Hematopoietic multipotent progenitor cell treated with erythropoietin and hydrocortisone succinate and interleukin-3 and kit ligand, for 8 days (in vitro differentiated cells): ENCODE measurements at regions not wholly inside any gene's neighbourhood (a gene's known extent, or its start where the extent isn't known, plus 50 kb on each side); places are given as distances from the start of the nearest gene placed in this dataset.

Experiments
- DNase-seq: peaks from one replicate; pipeline ENCODE4 v3.0.0-alpha.2; 2015

DNA sequence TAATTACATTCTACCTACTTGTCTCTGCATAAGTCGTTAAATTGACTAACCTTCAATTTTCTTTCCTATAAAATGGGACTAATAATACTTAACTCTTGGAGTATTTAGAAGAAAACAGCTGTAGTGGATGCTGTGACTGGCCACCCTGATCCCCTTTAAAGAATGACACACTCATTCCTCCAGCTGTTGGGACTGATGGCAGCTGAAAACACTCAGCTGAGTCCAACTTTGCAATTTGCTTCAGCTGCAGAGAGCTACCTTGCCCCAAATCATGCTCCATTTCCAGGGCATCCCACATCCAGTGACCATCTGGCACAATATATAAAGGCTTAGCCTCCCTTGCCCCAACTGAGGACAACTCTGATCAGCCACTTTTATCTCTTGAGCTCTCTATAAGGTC is 89.1 kb downstream of the MID1IP1 start:
- no peak for DNase-seq

DNA sequence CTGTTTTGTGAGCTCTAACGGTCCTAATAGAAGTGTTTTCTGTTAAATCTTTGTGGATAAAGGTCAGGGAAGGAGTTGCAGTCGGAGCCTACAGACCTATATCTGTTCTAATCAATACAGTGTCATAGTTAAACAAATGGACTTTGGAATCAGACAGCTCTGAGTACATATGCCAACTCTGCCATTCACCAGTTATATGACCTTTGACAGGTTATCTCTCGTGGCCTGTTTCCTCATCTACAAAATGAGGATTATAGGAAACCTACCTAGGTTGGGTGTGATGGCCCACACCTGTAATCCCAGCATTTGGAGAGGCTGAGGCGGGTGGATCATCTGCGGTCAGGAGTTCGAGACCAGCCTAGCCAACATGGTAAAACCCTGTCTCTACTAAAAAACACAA is 89.7 kb downstream of the MID1IP1 start:
- DNase-seq = no peak

DNA sequence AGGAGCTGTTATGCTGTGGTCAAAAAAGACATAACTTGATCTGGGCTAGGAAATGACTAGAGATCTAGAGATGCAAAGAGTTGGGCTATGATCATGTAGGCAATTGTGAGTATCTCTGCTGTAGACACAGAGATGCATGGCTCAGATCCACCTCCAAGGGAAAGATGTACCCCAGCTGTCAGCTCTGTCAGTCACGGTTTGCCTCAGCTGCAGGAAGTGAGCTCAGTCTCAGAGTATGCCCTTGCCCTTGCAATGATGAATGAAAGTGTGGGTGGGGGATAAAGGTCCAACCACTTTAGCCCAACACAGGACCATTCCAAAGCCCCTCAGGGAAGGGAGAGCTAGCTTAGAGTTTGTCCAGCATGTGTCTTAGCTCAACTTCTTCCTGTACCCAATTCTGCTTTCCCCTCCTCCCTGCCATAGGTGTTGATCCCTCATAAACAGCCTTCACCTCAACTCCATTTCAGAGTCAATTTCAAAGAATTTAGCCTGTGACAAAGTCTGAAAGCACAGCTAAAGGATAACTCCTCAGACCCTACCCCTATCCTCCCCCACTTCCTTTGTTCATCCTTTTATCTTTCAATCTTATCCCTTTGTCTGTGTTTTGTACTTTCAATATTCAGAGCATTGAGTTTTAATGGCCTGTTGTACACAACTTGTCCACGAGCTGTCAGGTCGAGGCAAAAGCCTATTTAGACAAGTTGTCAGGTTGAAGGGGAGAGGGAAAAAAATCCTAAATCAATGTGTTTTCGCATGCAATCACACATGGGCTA is 90.6 kb downstream of the MID1IP1 start:
- DNase-seq = no peak

DNA sequence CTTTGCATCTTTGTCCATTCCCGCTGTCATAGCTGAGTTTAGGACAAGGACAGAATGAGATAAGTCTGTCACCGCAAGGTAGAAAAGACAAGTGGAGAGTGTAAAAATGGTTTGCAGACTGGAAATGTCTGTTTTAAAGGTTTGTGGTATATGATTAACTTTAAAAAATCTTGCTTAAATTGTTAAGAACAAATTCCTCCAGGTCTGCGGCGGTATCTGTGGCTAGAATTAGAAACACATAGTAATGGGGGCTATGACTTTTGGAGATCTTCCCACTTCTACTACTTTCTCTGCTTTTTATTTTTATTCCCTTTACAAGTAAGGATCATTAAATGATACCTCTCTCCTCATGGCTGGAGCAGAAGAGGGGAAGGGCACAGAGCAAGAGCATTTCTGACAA is 92.2 kb downstream of the MID1IP1 start:
- no peak for DNase-seq

DNA sequence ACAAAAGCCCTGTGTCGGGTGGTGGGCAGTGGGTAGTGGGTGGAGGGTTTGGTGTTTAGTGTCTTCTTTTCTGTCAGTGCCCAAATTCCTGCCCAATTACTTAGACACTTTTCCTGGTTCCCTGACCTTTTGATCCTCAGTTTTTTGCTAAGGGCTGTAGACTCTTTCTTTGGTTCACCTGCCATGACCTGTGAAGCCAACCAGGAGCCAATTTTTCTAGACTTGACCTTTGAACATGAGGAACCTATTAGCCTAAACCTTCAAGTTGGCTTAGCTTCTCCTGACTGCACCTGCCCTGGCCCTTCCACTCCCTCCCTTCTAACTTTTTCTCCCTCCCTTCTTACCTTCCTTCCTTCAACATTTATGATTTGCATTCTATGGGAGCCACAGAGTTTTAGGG is 94.5 kb downstream of the MID1IP1 start:
- DNase-seq = no peak

DNA sequence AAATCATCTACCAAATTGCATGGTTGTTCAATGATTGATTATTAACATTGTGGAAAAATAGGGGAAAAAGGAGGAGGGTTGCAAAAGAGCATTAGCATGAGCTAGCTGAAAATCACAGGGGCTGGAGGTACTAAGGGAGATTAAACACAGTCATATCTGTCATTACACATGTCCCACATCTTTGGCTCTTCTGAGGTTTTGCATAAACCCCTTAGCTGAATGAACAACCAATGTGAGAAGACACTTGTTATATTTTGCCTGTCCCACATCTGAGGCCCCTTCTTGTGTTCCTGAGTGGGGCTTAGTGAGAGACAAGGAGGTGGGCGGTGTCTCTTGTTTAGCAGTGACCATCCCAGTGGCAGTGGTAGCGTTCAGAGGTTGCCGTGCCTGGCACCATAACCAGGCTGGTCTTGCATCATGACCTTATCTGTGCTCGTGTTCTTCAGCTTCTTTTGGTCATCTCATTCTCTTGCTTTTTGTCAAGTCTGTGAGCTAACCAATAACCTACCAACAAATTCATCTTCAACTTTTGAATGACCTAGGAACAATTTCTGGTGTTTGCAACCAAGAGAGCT is 95.6 kb downstream of the MID1IP1 start:
- DNase-seq = no peak

DNA sequence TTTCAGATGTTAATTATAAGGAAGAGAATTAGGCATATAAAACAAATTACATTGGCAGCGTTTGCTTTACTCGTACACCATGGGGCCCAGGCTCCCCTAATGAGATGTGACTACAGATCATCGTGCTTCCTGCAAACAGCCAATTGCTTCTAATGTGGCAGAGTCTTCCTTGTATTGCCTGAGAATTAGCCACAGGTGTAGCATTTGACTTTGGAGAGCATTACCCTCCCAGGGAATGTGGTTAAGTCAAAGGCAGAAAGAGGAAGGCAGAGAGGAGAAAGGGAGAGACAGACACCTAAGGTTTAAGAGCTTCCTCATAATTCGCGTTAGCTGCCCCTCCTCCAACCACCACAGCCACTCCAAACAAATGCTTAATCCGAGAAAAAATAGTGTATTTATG is 97.0 kb downstream of the MID1IP1 start:
- DNase-seq = no peak

DNA sequence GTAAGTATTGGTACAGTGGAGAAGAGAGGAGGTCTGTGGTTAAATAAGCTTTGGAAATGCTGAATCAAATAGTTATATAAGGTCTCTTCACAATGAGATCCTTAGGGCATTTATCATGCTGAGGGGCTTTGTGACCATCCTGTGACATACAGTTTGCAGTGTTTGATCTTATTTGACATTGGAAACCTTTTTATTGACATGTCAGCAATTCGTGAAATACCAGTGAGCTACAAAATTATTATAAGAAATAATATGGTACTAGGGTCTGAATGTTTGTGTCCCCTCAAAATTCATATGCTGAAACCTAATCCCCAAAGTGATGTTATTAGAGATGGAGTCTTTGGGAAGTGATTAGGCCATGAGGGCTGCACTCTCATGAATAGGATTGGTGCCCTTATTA is 98.4 kb downstream of the MID1IP1 start:
- no peak for DNase-seq

DNA sequence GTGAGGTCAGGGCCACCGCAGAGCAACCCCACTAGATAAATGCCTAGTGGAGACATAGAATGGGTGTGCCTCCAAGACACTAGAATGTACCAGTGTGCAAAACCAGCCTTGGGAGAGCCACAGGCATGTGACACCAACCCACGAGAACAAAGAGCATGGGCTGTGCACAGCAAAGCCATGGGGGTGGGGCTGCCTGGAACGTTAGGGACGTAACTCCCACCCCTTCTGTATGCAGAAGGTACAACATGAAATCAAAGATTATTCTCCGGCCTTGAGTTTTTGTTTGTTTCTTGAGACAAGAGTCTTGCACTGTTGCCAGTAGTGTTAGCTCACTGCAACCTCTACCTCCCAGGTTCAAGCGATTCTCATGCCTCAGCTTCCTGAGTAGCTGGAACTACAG is 99.5 kb downstream of the MID1IP1 start:
- no peak for DNase-seq

DNA sequence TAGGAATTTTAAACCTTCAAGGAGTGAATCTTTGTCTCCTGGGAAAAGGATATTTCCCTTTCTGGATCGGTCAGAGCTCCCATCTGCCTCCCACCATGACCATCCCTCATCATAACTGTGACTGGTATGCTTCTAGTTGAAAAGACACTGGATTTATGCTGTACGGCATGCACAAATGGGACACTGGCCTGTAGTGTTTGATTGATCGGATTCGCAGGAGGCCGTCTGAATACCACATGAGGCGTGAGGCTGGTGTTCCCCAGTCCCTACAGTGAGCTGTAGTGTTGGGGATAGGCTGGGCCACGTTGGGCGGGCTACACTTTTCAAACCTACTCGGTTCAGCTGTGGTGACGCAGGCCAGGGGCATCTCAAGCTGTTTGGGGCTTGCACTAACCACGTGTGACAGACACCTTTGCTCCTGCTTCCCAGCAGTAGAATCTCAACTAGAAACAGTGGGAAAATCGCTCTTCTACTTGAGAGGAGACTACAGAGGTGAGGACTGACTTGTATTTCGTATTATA is 101.8 kb downstream of the MID1IP1 start:
- no peak for DNase-seq

DNA sequence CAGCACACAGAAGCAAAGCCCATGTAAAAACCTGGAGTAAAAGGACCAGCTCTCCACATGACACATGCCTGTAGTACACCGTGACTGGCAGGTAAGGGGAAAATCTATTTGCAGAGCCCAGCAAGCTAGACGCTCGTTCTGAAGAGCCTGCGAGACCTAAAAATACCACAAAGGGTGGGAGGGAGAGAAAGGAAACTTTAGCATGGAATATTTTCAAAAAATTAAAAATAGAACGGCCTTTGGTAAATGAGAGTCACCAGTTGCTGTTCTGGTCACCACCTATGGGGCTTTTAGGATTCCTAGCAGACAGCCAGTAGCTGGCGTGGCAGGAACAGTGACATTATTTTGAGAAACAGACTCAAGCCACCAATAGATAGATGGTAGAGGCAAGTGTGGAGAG is 115.5 kb downstream of the MID1IP1 start:
- no peak for DNase-seq

DNA sequence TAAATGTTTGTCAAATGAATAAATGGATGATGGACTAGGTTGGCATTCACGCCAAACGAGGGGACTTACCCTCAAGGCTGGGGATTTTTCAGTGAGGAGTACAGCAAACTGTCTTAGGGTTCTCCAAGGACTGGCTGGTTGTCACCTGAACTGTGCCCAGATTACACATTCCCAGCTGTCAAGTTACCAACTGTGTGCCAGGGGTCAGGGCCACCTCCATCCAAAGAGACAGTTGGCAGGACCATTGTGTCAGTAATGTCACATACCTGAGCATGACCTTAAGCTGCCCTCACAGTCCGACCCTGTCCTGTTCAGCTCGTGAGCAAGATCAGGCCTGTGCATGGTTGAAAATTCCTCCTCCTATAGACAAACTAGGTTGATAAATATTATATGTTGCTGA is 116.7 kb downstream of the MID1IP1 start:
- DNase-seq = no peak

DNA sequence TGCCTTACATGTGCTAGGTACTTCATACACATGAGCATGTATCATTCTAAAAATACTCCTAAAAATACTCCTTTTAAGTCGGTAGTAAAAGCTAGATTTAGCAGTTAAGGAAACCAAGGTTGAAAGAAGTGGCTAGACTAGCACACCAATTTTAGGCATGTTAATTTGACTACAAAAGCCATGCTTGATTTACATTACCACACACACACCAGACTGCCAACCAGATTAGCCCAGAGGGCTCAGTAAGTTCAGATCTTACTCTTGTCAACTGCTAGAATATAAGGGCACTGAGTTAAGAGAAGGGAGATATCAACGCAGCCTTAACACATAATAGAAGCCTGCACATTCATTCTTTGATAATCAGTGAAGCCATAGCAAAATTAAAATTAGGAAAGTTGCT is 117.9 kb downstream of the MID1IP1 start:
- no peak for DNase-seq

DNA sequence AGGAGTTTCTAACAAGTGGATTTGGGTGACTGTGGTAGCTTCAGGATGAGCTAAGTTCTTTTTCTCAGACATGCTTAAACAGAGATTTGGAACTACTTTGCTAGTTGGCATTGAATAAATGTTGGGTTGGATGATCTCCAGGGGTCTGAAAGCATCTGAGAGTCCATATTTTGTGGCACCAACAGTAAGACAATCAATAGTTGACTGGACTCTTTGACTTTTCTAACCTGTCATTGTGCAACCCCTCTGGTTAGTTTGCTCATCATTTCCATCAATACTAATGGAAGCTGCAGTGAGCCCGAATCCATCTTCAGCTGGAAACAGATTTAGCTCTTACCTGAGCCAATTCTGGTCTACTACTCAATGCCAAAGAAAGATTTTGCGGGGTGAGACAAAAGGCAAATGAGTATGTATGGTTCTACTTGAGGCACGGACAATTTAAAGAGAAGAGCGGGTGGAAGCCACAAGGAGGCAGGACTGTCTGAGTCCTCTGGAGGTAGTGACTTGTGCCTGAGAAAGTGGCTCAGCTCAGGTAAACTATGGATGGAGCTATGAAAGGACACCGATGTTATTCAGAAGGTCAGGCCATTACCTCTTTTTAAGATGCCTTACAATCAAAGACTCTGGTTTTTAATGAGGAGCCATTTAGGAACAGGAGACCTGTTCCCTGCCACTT is 118.7 kb downstream of the MID1IP1 start:
- no peak for DNase-seq

DNA sequence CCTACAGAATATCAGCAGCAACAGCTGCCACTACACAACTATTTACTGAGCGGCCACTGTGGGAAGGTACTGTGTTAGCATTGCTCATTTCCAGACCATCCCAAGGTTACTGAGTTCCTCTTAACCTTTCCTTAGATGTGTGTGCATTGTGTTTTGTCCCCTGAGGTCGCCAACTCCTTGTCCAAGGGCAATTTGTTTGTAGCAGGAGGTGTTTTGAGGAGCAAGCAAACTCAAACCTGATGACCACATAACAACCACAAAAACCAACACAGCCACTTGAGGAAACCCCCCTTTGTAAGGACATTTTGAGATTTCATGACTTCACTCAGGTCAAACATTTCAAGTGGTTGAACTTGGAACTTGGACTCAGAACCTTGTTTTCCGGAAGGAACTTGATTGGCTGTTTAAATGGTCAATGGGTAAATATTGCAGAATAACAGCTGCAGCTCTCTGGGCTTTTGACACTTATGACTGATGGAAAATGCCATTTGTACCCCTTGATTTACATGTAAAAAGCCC is 122.3 kb downstream of the MID1IP1 start:
- DNase-seq = no peak

DNA sequence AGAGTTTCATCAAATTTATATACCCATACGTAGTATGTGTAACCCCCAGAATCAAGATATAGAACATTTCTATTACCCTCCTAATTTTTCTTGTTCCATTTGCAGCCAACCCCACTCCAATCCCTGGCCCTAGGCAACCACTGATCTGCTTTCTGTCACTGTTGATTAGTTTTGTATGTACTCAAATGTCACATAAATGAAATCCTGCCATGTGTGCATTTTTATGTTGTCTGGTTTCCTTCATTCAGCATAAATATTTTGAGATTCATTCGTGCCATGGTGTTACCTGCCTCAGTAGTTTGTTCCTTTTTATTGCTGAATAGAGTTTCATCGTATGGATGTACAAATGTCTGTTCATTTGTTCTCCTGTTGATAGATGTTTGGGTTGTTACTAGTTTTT is 126.3 kb downstream of the MID1IP1 start:
- DNase-seq = no peak

DNA sequence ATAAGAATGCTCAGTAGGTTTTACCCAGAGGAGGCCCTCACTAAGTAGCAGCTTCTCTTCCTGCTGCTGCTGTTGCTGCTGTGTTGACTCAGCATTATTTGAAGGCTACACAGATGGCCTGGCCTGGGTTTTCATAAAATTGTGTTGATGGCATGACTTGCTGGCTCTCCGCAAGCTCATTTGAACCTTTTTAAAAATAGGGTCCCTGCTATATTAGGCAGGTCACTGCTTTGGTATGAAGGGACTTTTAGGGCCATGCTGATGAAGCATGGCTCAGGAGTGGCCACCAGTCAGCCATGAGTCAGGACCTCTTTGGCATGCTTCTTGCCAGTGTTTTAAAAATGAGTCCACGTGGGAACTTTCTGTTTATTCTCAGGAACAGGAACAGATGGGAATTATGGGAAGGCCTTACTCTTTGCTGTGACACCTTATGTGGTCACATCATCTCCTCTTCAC is 128.7 kb downstream of the MID1IP1 start:
- DNase-seq = no peak

DNA sequence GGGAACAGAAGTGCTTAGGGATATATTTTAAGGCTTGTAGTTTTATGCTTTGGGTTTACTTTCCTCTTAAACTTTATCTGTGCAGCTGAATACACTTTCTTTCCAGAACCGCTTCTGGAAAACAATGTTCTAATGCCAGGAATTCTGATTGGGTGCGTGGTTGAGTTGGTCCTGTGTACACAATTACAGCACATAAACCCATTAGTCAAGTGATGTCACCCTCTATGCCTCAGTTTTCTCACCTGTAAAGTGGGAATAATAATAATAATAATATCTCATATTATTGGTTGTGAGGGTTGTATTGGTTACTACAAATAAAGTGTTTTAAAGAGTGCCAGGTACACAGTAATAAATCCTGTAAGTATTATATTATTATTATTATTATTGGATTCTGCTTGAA is 129.2 kb downstream of the MID1IP1 start:
- DNase-seq = no peak

DNA sequence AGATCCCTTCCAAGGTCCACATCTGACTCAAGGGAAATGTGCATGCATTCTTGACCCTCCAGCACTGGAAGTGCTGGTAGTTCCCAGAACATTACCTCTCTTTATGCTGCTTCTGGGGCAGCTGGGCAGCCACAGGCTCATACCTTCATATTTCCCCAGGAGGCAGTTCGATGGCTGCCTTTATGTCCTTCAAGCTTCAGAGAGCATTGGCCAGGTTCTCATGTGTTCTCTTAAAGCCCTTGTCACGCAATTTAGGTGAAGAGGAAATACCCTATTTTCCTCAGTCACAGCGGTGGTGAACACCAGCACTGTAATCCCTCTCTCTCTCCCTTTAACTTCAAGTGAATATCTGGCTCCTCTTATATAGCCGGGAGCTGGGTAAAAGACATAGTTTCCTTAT is 134.3 kb downstream of the MID1IP1 start:
- no peak for DNase-seq

DNA sequence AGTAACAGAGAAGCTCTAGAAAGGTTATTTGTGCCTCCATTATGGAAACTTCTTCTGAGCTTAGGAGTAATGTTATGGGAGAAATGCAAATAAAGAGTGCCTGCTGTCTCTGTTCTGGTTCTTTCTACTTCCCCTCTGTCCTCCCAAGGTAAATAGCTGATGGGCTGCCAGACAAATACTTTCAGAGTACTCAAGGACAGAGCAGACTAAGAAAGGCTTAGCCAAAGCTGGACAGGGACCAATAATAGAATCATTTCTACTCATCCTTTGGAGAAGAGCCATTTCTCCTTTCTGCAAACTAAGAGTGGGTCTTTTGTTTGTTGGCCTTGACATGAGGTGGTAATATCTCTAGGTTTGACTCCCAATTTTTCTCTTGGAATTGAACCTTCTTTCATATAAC is 136.1 kb downstream of the MID1IP1 start:
- DNase-seq = no peak

DNA sequence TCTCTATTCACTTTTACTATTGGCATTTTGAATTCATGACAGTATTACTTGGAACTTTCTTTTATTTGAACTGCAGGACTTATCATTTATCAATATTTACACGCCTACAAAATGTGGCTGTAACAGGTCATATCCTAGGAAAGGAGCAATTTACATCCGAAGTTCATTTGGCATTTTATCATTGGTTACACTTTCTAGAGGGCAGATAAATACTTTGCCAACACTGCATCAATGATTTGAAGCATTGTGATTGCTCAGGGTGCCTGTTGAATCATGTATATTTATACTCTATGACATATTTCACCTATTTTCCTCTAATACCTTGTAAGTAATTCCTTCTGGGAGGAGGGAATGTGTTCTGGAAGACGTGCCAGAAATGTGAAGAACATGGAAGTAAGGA is 136.7 kb downstream of the MID1IP1 start:
- no peak for DNase-seq

DNA sequence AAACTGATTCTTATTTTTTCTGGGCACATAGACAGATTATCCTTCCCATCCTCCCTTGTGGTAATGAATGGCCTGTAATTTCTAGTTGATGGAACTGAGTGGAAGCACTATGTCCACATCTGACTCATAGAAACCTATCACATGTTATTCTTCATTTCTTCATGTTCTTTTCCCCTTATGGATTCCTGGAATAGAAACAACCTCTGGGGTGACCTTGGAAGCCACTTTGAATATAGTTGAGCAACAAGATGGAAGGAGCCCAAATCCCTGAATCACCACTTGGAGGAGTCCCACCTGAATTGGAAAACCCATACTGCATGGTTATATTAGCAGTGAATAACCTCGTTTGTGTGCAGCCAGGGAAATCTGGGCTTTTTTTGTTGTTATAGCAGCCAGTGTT is 137.8 kb downstream of the MID1IP1 start:
- DNase-seq = no peak

DNA sequence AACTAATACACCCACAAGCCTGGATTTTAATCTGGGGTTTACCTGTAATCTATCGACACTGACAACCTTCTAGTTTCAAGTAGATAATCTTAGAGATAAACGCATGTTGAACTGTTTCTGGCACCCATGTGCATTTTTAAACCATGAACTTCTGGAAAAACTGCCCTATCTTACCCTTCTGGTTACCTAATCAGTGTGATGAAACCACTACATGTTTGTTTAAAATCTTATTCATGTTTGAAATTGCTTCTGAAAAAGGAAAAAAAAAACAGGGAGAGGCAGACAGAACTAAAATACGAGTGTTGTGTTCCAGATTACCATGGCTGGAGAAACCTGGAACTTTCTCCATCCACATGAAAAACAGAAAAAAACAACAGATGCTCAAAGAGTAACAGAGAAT is 139.3 kb downstream of the MID1IP1 start:
- no peak for DNase-seq

DNA sequence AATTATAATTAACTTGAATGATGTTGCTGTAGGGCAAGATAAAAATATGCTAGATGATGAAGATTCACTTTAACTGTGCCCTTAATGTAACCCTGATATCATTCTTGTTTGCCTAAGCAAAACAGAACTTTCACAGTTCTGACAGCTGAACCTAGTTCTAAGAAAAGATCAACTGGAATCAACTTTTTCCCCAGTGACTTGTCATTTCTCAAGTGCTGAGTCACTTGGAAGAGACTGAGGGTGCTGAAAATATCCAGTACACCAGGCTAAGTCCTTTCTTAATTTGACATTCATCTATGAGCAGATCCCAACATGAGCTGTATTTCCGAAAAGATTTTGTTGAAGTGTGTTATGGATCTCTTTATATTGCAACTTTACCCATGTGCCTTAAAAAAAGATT is 140.4 kb downstream of the MID1IP1 start:
- DNase-seq = no peak
